ENCODE measurements at regions not wholly inside any gene's neighbourhood (a gene's known extent, or its start where the extent isn't known, plus 50 kb on each side); places are given as distances from the start of the nearest gene placed in this dataset.

DNA sequence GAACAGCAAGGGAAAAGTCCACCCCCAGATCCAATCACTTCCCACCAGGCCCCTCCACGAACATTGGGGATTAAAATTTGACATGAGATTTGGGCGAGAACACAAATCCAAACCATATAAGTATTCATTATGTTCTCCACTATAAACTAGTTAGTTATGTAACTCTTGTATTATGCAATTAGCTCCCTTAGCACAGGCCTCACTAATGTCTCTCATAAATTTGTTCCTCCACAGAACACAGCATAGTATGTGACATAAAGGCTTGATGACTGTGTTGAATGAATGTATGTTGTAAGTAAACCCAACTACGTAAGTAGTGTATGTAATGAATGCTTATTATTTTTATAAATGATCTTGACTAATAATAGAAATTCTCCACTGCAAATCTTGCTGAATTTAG, 223.3 kb upstream of the ZRANB2 start:
- H3K4me3 ChIP-seq (ENCODE audit: insufficient read depth, low read length): no peak overlapping the region
- peaks cover 2% of the 10 kb centered on the region for H3K9me3 ChIP-seq (ENCODE audit: low read depth, low read length)
- H3K27ac ChIP-seq (ENCODE audit: low read depth, low read length): no peak overlapping the region
- no peak for TF ChIP-seq CTCF (IDR thresholded peaks at IDR 0.05; ENCODE audit: extremely low read depth, low read depth, low read length)
- H3K36me3 ChIP-seq (ENCODE audit: insufficient read depth, low read length): no peaks in the 10 kb centered on the region
- no peaks in the 10 kb centered on the region for H4K20me1 ChIP-seq (ENCODE audit: insufficient read depth, low read length)
- H3K4me1 ChIP-seq (ENCODE audit: insufficient read depth, low read length): no peaks in the 10 kb centered on the region
- no peak overlapping the region for H3K4me2 ChIP-seq (ENCODE audit: insufficient read depth, low read length)
- H3K79me2 ChIP-seq (ENCODE audit: insufficient read depth, low read length): no peaks in the 10 kb centered on the region
- H2AFZ ChIP-seq (ENCODE audit: low read length): no peak overlapping the region
- DNase-seq (ENCODE audit: insufficient read length, low spot score, missing footprints): no peak
- H3K27me3 ChIP-seq (ENCODE audit: insufficient read depth, low read length): no peaks in the 10 kb centered on the region

DNA sequence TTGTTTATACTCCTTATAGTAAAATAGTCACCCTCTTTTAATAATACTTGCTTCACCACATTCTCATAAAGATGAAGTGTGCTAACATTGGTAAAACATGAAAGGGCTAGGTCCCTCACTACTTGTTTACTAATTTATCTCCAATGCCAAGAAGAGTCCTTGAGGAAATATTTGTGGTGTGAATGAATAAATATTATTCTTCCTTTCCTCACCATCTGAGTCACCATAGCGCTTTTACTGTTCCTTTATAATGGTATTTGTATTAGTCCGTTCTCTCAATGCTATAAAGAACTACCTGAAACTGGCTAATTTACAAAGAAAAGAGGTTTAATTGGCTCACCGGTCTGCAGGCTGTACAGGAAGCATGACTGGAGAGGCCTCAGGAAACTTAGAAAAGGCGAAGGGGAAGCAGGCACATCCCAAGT, 222.8 kb upstream of the ZRANB2 start:
- no peaks in the 10 kb centered on the region for H3K4me1 ChIP-seq (ENCODE audit: insufficient read depth, low read length)
- H4K20me1 ChIP-seq (ENCODE audit: insufficient read depth, low read length): no peaks in the 10 kb centered on the region
- no peak overlapping the region for H3K4me3 ChIP-seq (ENCODE audit: insufficient read depth, low read length)
- no peak overlapping the region for H3K27ac ChIP-seq (ENCODE audit: low read depth, low read length)
- no peak overlapping the region for H3K4me2 ChIP-seq (ENCODE audit: insufficient read depth, low read length)
- H3K27me3 ChIP-seq (ENCODE audit: insufficient read depth, low read length): no peaks in the 10 kb centered on the region
- H3K9me3 ChIP-seq (ENCODE audit: low read depth, low read length): no peaks in the 10 kb centered on the region
- DNase-seq (ENCODE audit: insufficient read length, low spot score, missing footprints): no peak
- H3K79me2 ChIP-seq (ENCODE audit: insufficient read depth, low read length): no peaks in the 10 kb centered on the region
- H2AFZ ChIP-seq (ENCODE audit: low read length): no peak overlapping the region
- no peaks in the 10 kb centered on the region for H3K36me3 ChIP-seq (ENCODE audit: insufficient read depth, low read length)
- no peak for TF ChIP-seq CTCF (IDR thresholded peaks at IDR 0.05; ENCODE audit: extremely low read depth, low read depth, low read length)

DNA sequence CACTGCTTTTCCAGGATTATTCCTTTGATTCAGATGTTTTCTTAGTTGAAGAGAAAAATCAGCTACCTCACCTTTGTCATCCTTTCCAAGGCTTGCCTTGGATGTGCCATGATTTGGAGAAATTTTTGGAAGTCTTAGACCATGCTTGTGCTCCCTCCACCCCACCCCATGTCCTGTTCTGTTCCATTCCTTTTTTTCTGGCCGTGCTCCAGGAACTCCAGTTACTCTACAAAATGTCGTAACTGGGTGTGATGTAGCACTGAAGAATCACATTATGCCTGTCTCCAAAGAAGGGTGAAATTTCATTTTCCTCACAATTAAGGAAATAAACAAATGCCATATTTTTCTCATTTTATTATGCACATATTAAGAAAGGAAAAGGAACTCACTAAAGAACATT, 217.8 kb upstream of the ZRANB2 start:
- no peak for DNase-seq (ENCODE audit: insufficient read length, low spot score, missing footprints)

DNA sequence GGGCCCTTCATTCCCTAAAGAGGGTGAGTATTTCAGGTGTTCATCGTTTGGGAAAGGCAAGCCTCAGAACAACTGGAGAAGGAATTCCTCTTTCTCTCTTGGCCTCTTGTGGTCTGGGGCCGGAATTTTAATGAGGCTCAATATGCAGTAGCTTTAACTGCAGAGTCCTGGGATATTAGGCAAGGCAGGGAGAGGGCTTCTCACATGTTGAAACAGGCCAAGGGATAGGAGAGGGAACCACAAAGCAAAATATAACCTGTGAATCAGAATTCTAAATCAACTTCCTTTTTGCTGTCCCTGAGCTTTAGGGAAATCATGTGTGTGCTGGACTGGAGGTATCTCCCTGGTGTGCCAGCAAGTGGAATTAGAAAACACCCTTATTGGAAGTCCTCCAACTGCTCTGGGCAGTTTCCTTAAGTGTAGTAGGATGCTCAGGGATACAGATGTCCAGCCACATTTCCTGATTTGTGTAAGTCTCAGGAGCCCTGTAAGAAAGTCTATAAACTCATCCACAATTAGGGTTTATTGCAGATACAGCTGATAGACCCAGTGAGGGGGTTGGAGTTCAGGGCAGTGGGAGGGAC, 215.8 kb upstream of the ZRANB2 start:
- no peak for DNase-seq (ENCODE audit: insufficient read length, low spot score, missing footprints)
- TF ChIP-seq CTCF (IDR thresholded peaks at IDR 0.05; ENCODE audit: extremely low read depth, low read depth, low read length): no peak
- Histone ChIP-seq H3K36me3 (ENCODE audit: insufficient read depth, low read length) (no peaks in the 10 kb centered on the region), H3K4me3 (ENCODE audit: insufficient read depth, low read length) (no peak overlapping the region), H3K4me2 (ENCODE audit: insufficient read depth, low read length) (no peak overlapping the region), H3K9me3 (ENCODE audit: low read depth, low read length) (no peaks in the 10 kb centered on the region), H3K27ac (ENCODE audit: low read depth, low read length) (no peak overlapping the region), H4K20me1 (ENCODE audit: insufficient read depth, low read length) (no peaks in the 10 kb centered on the region), H3K79me2 (ENCODE audit: insufficient read depth, low read length) (no peaks in the 10 kb centered on the region), H3K4me1 (ENCODE audit: insufficient read depth, low read length) (no peaks in the 10 kb centered on the region), H2AFZ (ENCODE audit: low read length) (no peak overlapping the region), H3K27me3 (ENCODE audit: insufficient read depth, low read length) (no peaks in the 10 kb centered on the region)

More for the DNA sequence above, 217.8 kb upstream of the ZRANB2 start:
- no peaks in the 10 kb centered on the region for H3K9me3 ChIP-seq (ENCODE audit: low read depth, low read length)
- H3K27me3 ChIP-seq (ENCODE audit: insufficient read depth, low read length): no peaks in the 10 kb centered on the region
- H3K36me3 ChIP-seq (ENCODE audit: insufficient read depth, low read length): no peaks in the 10 kb centered on the region
- no peaks in the 10 kb centered on the region for H3K4me1 ChIP-seq (ENCODE audit: insufficient read depth, low read length)
- no peak overlapping the region for H3K4me2 ChIP-seq (ENCODE audit: insufficient read depth, low read length)
- no peak for TF ChIP-seq CTCF (IDR thresholded peaks at IDR 0.05; ENCODE audit: extremely low read depth, low read depth, low read length)
- H3K4me3 ChIP-seq (ENCODE audit: insufficient read depth, low read length): no peak overlapping the region
- H3K79me2 ChIP-seq (ENCODE audit: insufficient read depth, low read length): no peaks in the 10 kb centered on the region
- no peaks in the 10 kb centered on the region for H4K20me1 ChIP-seq (ENCODE audit: insufficient read depth, low read length)
- H3K27ac ChIP-seq (ENCODE audit: low read depth, low read length): no peak overlapping the region
- no peak overlapping the region for H2AFZ ChIP-seq (ENCODE audit: low read length)
